ENCODE measurements at regions not wholly inside any gene's neighbourhood (a gene's known extent, or its start where the extent isn't known, plus 50 kb on each side); places are given as distances from the start of the nearest gene placed in this dataset.

GRCh38 chr14:94880106-94880505 is 110.2 kb upstream of the GSC start:
- Mint-ChIP-seq H3K4me1 (ENCODE audit: unreplicated experiment) (no peaks in the 10 kb centered on the region), H3K36me3 (ENCODE audit: unreplicated experiment) (no peaks in the 10 kb centered on the region), H3K4me3 (ENCODE audit: unreplicated experiment) (no peak overlapping the region), H3K27me3 (ENCODE audit: unreplicated experiment) (peaks cover 15% of the 10 kb centered on the region), H3K9me3 (ENCODE audit: unreplicated experiment) (no peaks in the 10 kb centered on the region), H3K27ac (ENCODE audit: unreplicated experiment) (no peak overlapping the region)
- no peak for DNase-seq (ENCODE audit: extremely low spot score, unreplicated experiment)
- no peak for TF ChIP-seq CTCF (IDR thresholded peaks at IDR 0.05)

- Mint-ChIP-seq H3K4me3 (ENCODE audit: unreplicated experiment) (no peak overlapping the region), H3K27ac (ENCODE audit: unreplicated experiment) (no peak overlapping the region), H3K9me3 (ENCODE audit: unreplicated experiment) (no peaks in the 10 kb centered on the region), H3K4me1 (ENCODE audit: unreplicated experiment) (no peaks in the 10 kb centered on the region), H3K36me3 (ENCODE audit: unreplicated experiment) (no peaks in the 10 kb centered on the region), H3K27me3 (ENCODE audit: unreplicated experiment) (peaks cover 17% of the 10 kb centered on the region)
- no peak for TF ChIP-seq CTCF (IDR thresholded peaks at IDR 0.05)
- no peak for DNase-seq (ENCODE audit: extremely low spot score, unreplicated experiment)
These were observed 109.6 kb upstream of the GSC start for GRCh38 chr14:94879537-94879936.

- Mint-ChIP-seq H3K27me3 (ENCODE audit: unreplicated experiment) (peaks cover 25% of the 10 kb centered on the region), H3K9me3 (ENCODE audit: unreplicated experiment) (no peaks in the 10 kb centered on the region), H3K4me1 (ENCODE audit: unreplicated experiment) (no peaks in the 10 kb centered on the region), H3K4me3 (ENCODE audit: unreplicated experiment) (no peak overlapping the region), H3K36me3 (ENCODE audit: unreplicated experiment) (no peaks in the 10 kb centered on the region), H3K27ac (ENCODE audit: unreplicated experiment) (no peak overlapping the region)
- DNase-seq (ENCODE audit: extremely low spot score, unreplicated experiment) = no peak
- no peak for TF ChIP-seq CTCF (IDR thresholded peaks at IDR 0.05)
These were observed 106.4 kb upstream of the GSC start for GRCh38 chr14:94876306-94876705.

- Mint-ChIP-seq H3K4me3 (ENCODE audit: unreplicated experiment) (no peak overlapping the region), H3K36me3 (ENCODE audit: unreplicated experiment) (no peaks in the 10 kb centered on the region), H3K4me1 (ENCODE audit: unreplicated experiment) (no peaks in the 10 kb centered on the region), H3K27me3 (ENCODE audit: unreplicated experiment) (peaks cover 32% of the 10 kb centered on the region), H3K27ac (ENCODE audit: unreplicated experiment) (no peak overlapping the region), H3K9me3 (ENCODE audit: unreplicated experiment) (no peaks in the 10 kb centered on the region)
- no peak for TF ChIP-seq CTCF (IDR thresholded peaks at IDR 0.05)
- DNase-seq (ENCODE audit: extremely low spot score, unreplicated experiment) = no peak
These were observed 105.3 kb upstream of the GSC start for GRCh38 chr14:94875256-94875655.

GRCh38 chr14:94868772-94869072 is 98.8 kb upstream of the GSC start:
- no peaks in the 10 kb centered on the region for H3K9me3 Mint-ChIP-seq (ENCODE audit: unreplicated experiment)
- no peak for TF ChIP-seq CTCF (IDR thresholded peaks at IDR 0.05)
- peaks cover 44% of the 10 kb centered on the region for H3K27me3 Mint-ChIP-seq (ENCODE audit: unreplicated experiment)
- no peak for DNase-seq (ENCODE audit: extremely low spot score, unreplicated experiment)
- no peaks in the 10 kb centered on the region for H3K4me1 Mint-ChIP-seq (ENCODE audit: unreplicated experiment)
- no peak overlapping the region for H3K4me3 Mint-ChIP-seq (ENCODE audit: unreplicated experiment)
- no peaks in the 10 kb centered on the region for H3K36me3 Mint-ChIP-seq (ENCODE audit: unreplicated experiment)
- H3K27ac Mint-ChIP-seq (ENCODE audit: unreplicated experiment) = no peak overlapping the region
